Astrocyte of the cerebellum (primary cell): ENCODE measurements at regions not wholly inside any gene's neighbourhood (a gene's known extent, or its start where the extent isn't known, plus 50 kb on each side); places are given as distances from the start of the nearest gene placed in this dataset.

Experiments
- DNase-seq: peaks from one replicate; pipeline ENCODE4 v3.0.0-alpha.2; 2011; ENCODE audit warnings: low read depth
- H3K4me3 ChIP-seq: 2 replicates; pipeline ENCODE4 v1.5.1; 2011; ENCODE audit warnings: mild to moderate bottlenecking, low read depth, low read length, moderate library complexity
- in situ Hi-C: cut with HindIII; loops from 2 replicates; pipeline ENCODE4 v1.10.0; 2017; ENCODE audit warnings: low sequenced_read_pairs
- TF ChIP-seq, protein P1 (sequence below): IDR thresholded peaks from 2 replicates; pipeline ENCODE4 v1.5.1; 2012; ENCODE audit warnings: low read length, low read depth, moderate library complexity, mild to moderate bottlenecking; ENCODE audit errors: missing control alignments

DNA sequence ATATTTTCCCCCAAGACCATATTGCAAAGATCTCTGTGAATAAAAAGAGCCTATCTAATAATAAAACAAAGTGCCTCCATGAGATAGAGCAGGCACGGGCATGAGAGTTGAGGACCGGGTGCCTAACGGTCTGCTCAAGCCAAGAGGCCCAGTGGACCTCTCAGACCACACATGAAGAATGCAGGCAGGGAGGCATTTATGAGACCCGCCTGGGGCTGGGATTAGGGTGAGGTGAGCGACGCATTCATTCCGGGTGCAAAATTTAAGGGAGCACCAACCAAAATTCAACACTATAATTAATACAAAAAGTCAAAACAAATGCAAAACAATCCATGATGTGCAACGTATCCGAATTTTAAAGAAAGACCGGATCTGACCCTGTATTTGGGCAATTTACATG, 108.5 kb downstream of the MAF start:
- no peak for DNase-seq
- no peak overlapping the region for H3K4me3 ChIP-seq
- in situ Hi-C loops = no loop called here
- TF ChIP-seq, protein P1, sequence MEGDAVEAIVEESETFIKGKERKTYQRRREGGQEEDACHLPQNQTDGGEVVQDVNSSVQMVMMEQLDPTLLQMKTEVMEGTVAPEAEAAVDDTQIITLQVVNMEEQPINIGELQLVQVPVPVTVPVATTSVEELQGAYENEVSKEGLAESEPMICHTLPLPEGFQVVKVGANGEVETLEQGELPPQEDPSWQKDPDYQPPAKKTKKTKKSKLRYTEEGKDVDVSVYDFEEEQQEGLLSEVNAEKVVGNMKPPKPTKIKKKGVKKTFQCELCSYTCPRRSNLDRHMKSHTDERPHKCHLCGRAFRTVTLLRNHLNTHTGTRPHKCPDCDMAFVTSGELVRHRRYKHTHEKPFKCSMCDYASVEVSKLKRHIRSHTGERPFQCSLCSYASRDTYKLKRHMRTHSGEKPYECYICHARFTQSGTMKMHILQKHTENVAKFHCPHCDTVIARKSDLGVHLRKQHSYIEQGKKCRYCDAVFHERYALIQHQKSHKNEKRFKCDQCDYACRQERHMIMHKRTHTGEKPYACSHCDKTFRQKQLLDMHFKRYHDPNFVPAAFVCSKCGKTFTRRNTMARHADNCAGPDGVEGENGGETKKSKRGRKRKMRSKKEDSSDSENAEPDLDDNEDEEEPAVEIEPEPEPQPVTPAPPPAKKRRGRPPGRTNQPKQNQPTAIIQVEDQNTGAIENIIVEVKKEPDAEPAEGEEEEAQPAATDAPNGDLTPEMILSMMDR = no peak

DNA sequence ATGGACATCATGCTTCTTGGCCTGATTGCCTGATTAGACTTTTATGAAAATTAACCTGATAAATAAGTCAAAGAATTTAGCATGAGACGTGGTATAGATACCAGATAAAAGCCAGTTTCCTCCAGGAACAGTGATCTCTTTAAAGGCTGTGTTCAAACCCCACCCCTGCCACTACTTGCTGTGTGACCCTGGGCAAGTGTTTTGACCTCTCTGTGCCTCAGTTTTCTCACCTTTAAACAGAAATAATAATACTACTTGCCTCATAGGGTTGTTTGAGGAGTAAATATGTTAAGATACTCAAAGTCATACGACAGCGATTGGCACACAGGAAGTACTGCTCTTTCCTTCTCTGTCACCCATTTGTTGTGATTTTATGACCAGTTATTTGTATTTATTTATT, 115.5 kb downstream of the MAF start:
- no peak overlapping the region for H3K4me3 ChIP-seq
- in situ Hi-C loops = no loop called here
- DNase-seq = no peak
- TF ChIP-seq, protein P1 = no peak

DNA sequence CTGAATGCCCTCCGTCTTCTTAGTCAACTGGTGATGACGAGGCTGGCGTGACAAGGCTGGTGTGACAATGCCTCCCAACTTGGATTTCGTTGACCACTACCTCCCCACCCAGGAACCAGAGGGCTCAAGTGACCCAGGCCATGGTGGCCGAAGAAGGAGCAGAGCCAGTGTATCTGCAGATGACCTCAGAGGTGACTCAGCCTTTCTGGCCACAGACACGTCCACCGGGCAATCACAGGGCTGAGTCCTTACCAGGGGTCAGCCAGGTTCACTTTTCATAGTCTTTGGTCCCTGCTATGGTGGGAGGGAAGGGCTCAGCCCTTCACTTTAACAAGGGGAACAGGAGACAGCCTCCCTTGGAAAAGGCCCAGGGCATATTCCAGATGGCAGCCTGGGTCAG, 116.3 kb downstream of the MAF start:
- in situ Hi-C loops = no loop called here

DNA sequence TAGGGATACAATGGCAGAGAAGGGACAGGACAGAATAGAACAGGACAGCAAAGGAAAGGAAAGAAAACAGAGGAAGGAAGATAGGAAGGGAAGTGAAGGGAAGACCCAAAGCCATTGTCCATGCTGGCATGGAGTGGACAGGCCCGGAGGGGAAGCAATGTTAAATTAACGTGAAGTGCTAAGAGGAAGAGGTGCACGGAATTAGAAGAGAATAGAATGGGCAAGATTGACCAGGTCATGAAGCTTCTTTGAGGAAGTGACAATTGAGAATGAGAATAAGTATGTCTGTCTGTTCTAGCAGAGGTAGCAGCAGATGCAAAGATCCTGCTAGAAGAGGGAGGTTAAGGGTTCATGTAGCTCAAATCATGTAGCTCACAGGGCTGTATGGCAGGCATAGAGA, 117.2 kb downstream of the MAF start:
- in situ Hi-C loops = no loop called here
- no peak overlapping the region for H3K4me3 ChIP-seq
- no peak for DNase-seq
- TF ChIP-seq, protein P1 = no peak

More for the DNA sequence above, 116.3 kb downstream of the MAF start:
- no peak overlapping the region for H3K4me3 ChIP-seq
- DNase-seq = no peak
- TF ChIP-seq, protein P1 = no peak

DNA sequence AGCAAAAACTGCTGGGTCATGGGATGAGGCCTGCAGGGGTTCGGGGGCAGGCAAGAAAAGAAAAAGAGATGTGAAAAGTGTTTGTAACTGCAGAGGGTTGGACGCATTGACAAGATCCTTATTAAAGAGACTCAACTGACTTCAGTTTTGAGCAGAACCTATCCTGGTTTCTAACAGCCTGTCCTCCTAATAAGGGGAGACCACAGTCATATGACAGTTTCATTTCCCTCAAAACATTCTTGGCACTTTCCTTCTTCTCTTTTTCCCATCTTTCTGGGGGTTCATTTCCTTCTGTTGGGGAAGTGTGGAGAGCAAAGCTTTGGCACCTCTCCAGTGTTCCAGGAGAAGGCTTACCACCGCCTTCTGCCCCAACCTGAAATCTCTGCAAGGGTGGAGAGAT, 118.5 kb downstream of the MAF start:
- no peak for DNase-seq
- H3K4me3 ChIP-seq = no peak overlapping the region
- in situ Hi-C loops = no loop called here
- TF ChIP-seq, protein P1 = no peak

DNA sequence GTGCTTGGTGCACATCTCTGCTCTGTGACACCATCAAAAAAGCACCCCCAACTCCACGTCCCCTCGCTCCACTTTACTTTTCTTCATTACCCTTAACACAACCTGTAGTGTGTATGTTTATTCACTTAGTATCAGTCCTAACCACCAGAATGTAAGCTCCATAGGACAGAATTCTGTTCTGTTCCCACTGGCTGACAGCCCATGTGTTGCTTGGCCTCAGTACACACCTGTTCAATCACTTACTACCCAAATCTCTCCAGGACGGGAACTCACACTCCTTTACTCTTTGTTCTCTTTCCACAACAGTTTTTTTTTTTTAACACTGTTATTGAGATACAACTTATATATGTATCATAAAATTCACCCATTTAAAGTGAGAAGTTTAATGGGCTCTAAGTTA, 119.6 kb downstream of the MAF start:
- no peak overlapping the region for H3K4me3 ChIP-seq
- TF ChIP-seq, protein P1 = no peak
- no peak for DNase-seq
- in situ Hi-C loops = no loop called here

DNA sequence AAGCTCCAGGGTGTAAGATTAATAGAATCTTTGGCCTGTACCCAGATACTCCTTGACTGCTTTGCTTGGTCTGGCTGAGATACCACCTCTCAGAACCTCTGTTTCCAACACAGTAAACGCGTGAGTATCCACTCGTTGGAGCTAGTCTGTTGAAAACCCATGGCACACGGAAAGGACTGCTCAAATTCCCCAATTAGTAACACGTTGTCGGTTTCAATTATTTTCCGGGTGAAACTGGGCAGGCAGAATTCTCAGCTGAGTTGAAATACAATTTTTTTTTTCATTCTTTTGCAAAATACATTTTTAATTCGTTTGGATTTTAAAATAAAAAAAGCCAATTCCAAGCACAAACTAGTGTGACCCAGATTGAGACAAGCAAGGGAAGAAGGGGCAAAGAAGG, 120.5 kb downstream of the MAF start:
- in situ Hi-C loops = no loop called here
- no peak overlapping the region for H3K4me3 ChIP-seq
- no peak for DNase-seq
- TF ChIP-seq, protein P1 = no peak
